Prostate gland (tissue), 2 donors: ENCODE measurements at regions not wholly inside any gene's neighbourhood (a gene's known extent, or its start where the extent isn't known, plus 50 kb on each side); places are given as distances from the start of the nearest gene placed in this dataset.

Experiments used
- DNase-seq: peaks from one replicate; pipeline ENCODE4 v3.0.0-alpha.2; 2019; ENCODE audit warnings: low spot score
- H3K27ac ChIP-seq, 2 donors: fragments of 200-600 bp; sonication (generic); 2 replicates each; pipeline ENCODE4 v1.5.1; 2017 to 2019
- H3K27me3 ChIP-seq: fragments of 200-600 bp; sonication (generic); replicated peaks from 2 replicates; pipeline ENCODE4 v1.5.1; 2019; ENCODE audit not compliant: insufficient read depth
- H3K36me3 ChIP-seq, 2 donors: fragments of 200-600 bp; sonication (generic); 1 replicate in 1 of 2; 2 replicates in 1 of 2; pipeline versions ENCODE4 v1.5.1 to v1.8.1; 2017 to 2019
- H3K4me1 ChIP-seq: fragments of 200-600 bp; sonication (generic); replicated peaks from 2 replicates; pipeline ENCODE4 v1.5.1; 2019
- H3K4me3 ChIP-seq, 2 donors: fragments of 200-600 bp; sonication (generic); 2 replicates each; pipeline ENCODE4 v1.5.1; 2017 to 2019
- H3K9me3 ChIP-seq: fragments of 200-600 bp; sonication (generic); 2 replicates; pipeline ENCODE4 v1.5.1; 2017
- CTCF ChIP-seq, 4 experiments: fragments of 200-600 bp in 2 of 4; fragments of 450-650 bp in 2 of 4; sonication (generic) in 2 of 4; IDR thresholded peaks; 1 replicate in 3 of 4; 2 replicates in 1 of 4; pipeline ENCODE4 v1.5.1; 2016 to 2019; ENCODE audit warnings: antibody characterized with exemption in 4 of 4, mild to moderate bottlenecking in 2 of 4, moderate library complexity in 2 of 4
- POLR2A ChIP-seq: fragments of 450-650 bp; IDR thresholded peaks from one replicate; pipeline ENCODE4 v1.6.1; 2016; ENCODE audit warnings: antibody characterized with exemption, mild to moderate bottlenecking
- POLR2AphosphoS5 ChIP-seq: sonication (generic); formaldehyde crosslinking; IDR thresholded peaks from one replicate; pipeline ENCODE4 v1.6.1; 2017; ENCODE audit warnings: antibody characterized with exemption
- WGBS: methylation state at CpG from one replicate; pipeline ENCODE4 v1.1.5; 2018; 5-methylcytosine and 5-hydroxymethylcytosine counted together
- intact Hi-C: fragments of 100-400 bp; cut with DNase I; formaldehyde crosslinking; loops from one replicate; pipeline ENCODE4 v1.14.2; 2022

- TF ChIP-seq CTCF (IDR thresholded peaks at IDR 0.05) (no peak), POLR2AphosphoS5 (no peak), POLR2A (no peak)
- H3K27ac ChIP-seq, result no peak overlapping the region
- intact Hi-C loops, result no loop called here
- 89% methylated on average over 3 of the region's 3 CpGs for WGBS
- H3K4me1 ChIP-seq, result no peaks in the 10 kb centered on the region
- H3K9me3 ChIP-seq, result no peaks in the 10 kb centered on the region
- no peaks in the 10 kb centered on the region for H3K36me3 ChIP-seq
- DNase-seq, result no peak
- H3K4me3 ChIP-seq, result no peak overlapping the region
- H3K27me3 ChIP-seq, result no peaks in the 10 kb centered on the region
These were observed 311.1 kb upstream of the KCNH8 start for GRCh38 chr3:18837137-18837755.

- Histone ChIP-seq H3K27me3 (no peaks in the 10 kb centered on the region), H3K4me1 (no peaks in the 10 kb centered on the region), H3K4me3 (no peak overlapping the region), H3K9me3 (no peaks in the 10 kb centered on the region), H3K36me3 (no peaks in the 10 kb centered on the region), H3K27ac (no peak overlapping the region)
- 94% methylated on average over 4 of the region's 4 CpGs for WGBS
- no peak for DNase-seq
- no peak for TF ChIP-seq CTCF (IDR thresholded peaks at IDR 0.05)
- no peak for TF ChIP-seq POLR2AphosphoS5
- intact Hi-C loops, result no loop called here
These were observed 313.3 kb upstream of the KCNH8 start for GRCh38 chr3:18835021-18835420.

- intact Hi-C loops, result no loop called here
- Histone ChIP-seq H3K4me1 (no peaks in the 10 kb centered on the region), H3K4me3 (no peak overlapping the region), H3K36me3 (no peaks in the 10 kb centered on the region), H3K9me3 (no peaks in the 10 kb centered on the region), H3K27me3 (no peaks in the 10 kb centered on the region), H3K27ac (no peak overlapping the region)
- TF ChIP-seq POLR2AphosphoS5, result no peak
- no peak for TF ChIP-seq POLR2A
- no peak for DNase-seq
- WGBS, result 65% methylated on average over 5 of the region's 5 CpGs
These were observed 318.2 kb upstream of the KCNH8 start for GRCh38 chr3:18830087-18830486.

- intact Hi-C loops, result no loop called here
- no peak for DNase-seq
- Histone ChIP-seq H3K9me3 (no peaks in the 10 kb centered on the region), H3K27ac (no peak overlapping the region), H3K27me3 (no peaks in the 10 kb centered on the region), H3K36me3 (no peaks in the 10 kb centered on the region), H3K4me3 (no peak overlapping the region), H3K4me1 (no peaks in the 10 kb centered on the region)
- TF ChIP-seq POLR2A, result no peak
- TF ChIP-seq POLR2AphosphoS5, result no peak
- TF ChIP-seq CTCF (IDR thresholded peaks at IDR 0.05), result no peak
- 96% methylated on average over 2 of the region's 2 CpGs for WGBS
These were observed 319.7 kb upstream of the KCNH8 start for GRCh38 chr3:18828637-18829036.

- H3K27ac ChIP-seq, result no peak overlapping the region
- intact Hi-C loops, result no loop called here
- H3K4me1 ChIP-seq, result no peaks in the 10 kb centered on the region
- no peaks in the 10 kb centered on the region for H3K36me3 ChIP-seq
- no peak overlapping the region for H3K4me3 ChIP-seq
- 91% methylated on average over 3 of the region's 3 CpGs for WGBS
- H3K27me3 ChIP-seq, result no peaks in the 10 kb centered on the region
- TF ChIP-seq CTCF (IDR thresholded peaks at IDR 0.05), result no peak
- TF ChIP-seq POLR2A, result no peak
- TF ChIP-seq POLR2AphosphoS5, result no peak
- H3K9me3 ChIP-seq, result no peaks in the 10 kb centered on the region
- DNase-seq, result no peak
These were observed 320.6 kb upstream of the KCNH8 start for GRCh38 chr3:18827664-18828063.
